ENCODE measurements at regions not wholly inside any gene's neighbourhood (a gene's known extent, or its start where the extent isn't known, plus 50 kb on each side); places are given as distances from the start of the nearest gene placed in this dataset.

GRCh38 chr4:167989815-167990214 lies 102.5 kb upstream of the ANXA10 start:
- no peak for TF ChIP-seq RAD51 (IDR thresholded peaks at IDR 0.05)
- TF ChIP-seq POLR2A (IDR thresholded peaks at IDR 0.05; ENCODE audit: low read depth, low read length), result no peak
- TF ChIP-seq CTCF (IDR thresholded peaks at IDR 0.05 in 2 of 3, conservative IDR thresholded peaks at IDR 0.05 in 1 of 3; ENCODE audit: control insufficient read depth in 2 of 3, extremely low read depth in 1 of 3, insufficient read depth in 1 of 3, low read depth in 3 of 3, low read length in 3 of 3), result no peak; a peak in 1 of 6 replicates
- no peak for TF ChIP-seq RAD21 (IDR thresholded peaks at IDR 0.05; ENCODE audit: insufficient read depth, low read depth, low read length)
- TF ChIP-seq SREBF1 (IDR thresholded peaks at IDR 0.05; ENCODE audit: low read length), result no peak
- no peak for TF ChIP-seq USF2 (IDR thresholded peaks at IDR 0.05; ENCODE audit: borderline replicate concordance, low read depth, low read length)
- TF ChIP-seq ZSCAN29 (IDR thresholded peaks at IDR 0.05), result no peak
- TF ChIP-seq JUND (IDR thresholded peaks at IDR 0.05; ENCODE audit: low read depth, low read length), result no peak
- TF ChIP-seq MAX (IDR thresholded peaks at IDR 0.05; ENCODE audit: low read depth, low read length), result no peak
- TF ChIP-seq BACH1 (IDR thresholded peaks at IDR 0.05; ENCODE audit: borderline replicate concordance), result no peak
- no peak for TF ChIP-seq IKZF1 (conservative IDR thresholded peaks at IDR 0.05)

All from GM12878 (cell line).